ENCODE measurements at regions not wholly inside any gene's neighbourhood (a gene's known extent, or its start where the extent isn't known, plus 50 kb on each side); places are given as distances from the start of the nearest gene placed in this dataset.
A peak's percentile ranks its signal among the peaks of the same experiment; 100 is the strongest.

DNA sequence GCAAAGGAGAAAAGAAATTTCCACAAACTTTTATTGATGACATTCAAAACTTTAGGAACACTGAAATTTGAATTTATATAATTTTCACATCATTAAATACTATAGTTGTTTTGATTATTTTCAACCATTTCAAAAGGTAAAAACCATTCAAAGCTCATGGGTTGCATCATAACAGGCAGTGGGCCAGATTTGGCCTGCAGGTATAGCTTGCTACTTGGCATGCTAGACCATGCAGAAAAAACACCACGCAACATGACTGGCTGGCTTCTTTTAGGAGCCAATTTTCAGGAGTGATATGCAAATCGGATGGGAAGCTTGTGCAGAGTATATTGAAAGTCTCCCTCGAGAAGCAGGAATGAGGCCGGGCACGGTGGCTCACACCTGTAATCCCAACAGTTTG, 144.8 kb downstream of the GLUL start:
- TF ChIP-seq Cebpa-rat (IDR thresholded peaks at IDR 0.05), result no peak
- peaks cover 0 to 9% (median 0%) of the 10 kb centered on the region in 10 experiments; a peak in 2 of 20 replicates for H3K4me1 ChIP-seq
- H3K27ac ChIP-seq, result no peak overlapping the region
- no peaks in the 10 kb centered on the region for H3K9me3 ChIP-seq (replicated peaks in 1 of 11)
- no peak overlapping the region for H3K4me2 ChIP-seq
- no peaks in the 10 kb centered on the region for H4K20me1 ChIP-seq
- H3K9ac ChIP-seq, result no peak overlapping the region
- H3K4me3 ChIP-seq, result no peak overlapping the region
- H3K36me3 ChIP-seq, result no peaks in the 10 kb centered on the region
- no peaks in the 10 kb centered on the region for H3K27me3 ChIP-seq

DNA sequence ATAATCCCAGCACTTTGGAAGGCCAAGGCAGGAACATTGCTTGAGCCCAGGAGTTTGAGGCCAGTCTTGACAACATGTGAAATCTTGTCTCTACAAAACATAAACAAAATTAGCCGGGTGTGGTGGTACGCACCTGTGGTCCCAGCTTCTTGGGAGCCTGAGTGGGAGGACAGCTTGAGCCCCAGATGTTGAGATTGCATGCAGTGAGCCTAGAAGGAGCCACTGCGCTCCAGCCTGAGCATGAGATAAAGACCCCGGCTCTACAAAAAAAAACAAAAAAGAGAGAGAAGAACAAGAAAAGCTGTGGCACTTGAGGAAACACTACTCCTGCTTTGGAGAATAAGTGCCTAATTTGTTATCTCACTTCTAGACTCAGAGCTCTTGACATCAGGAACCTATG, 146.6 kb downstream of the GLUL start:
- H3K36me3 ChIP-seq, result no peaks in the 10 kb centered on the region
- no peak overlapping the region for H3K27ac ChIP-seq
- no peaks in the 10 kb centered on the region for H4K20me1 ChIP-seq
- H3K4me2 ChIP-seq, result no peak overlapping the region; a peak in 1 of 22 replicates
- no peak overlapping the region for H3K9ac ChIP-seq
- no peak for TF ChIP-seq Cebpa-rat (IDR thresholded peaks at IDR 0.05)
- H3K9me3 ChIP-seq (replicated peaks in 1 of 11), result no peaks in the 10 kb centered on the region
- no peaks in the 10 kb centered on the region for H3K27me3 ChIP-seq
- H3K4me1 ChIP-seq, result peaks cover 0 to 9% (median 0%) of the 10 kb centered on the region in 10 experiments; a peak in 2 of 20 replicates
- no peak overlapping the region for H3K4me3 ChIP-seq

DNA sequence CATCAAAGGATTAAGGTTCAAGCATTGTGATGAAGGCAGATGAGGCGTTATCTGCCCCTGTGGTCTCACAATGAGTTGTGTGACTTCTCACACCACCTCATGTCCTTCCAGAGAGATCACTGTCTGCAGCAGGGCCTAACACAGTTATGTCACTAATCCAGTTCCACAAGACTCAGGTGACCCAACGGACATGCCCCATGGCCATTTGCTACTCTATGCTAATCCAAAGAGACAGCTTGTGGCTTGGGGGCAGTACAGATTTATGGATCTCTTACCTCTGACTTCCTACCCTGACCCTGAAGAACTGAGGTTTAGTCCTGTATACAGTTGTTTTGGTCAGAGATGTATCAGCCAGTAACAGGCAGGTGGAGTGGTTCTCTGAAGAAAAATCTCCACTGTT, 147.1 kb downstream of the GLUL start:
- no peak overlapping the region for H3K4me3 ChIP-seq
- H3K9ac ChIP-seq, result no peak overlapping the region
- peaks cover 0 to 9% (median 0%) of the 10 kb centered on the region in 10 experiments; a peak in 2 of 20 replicates for H3K4me1 ChIP-seq
- no peaks in the 10 kb centered on the region for H3K9me3 ChIP-seq (replicated peaks in 1 of 11)
- no peak overlapping the region for H3K4me2 ChIP-seq
- H3K36me3 ChIP-seq, result no peaks in the 10 kb centered on the region
- no peak for TF ChIP-seq Cebpa-rat (IDR thresholded peaks at IDR 0.05)
- H3K27ac ChIP-seq, result no peak overlapping the region
- H3K27me3 ChIP-seq, result no peaks in the 10 kb centered on the region
- H4K20me1 ChIP-seq, result no peaks in the 10 kb centered on the region

DNA sequence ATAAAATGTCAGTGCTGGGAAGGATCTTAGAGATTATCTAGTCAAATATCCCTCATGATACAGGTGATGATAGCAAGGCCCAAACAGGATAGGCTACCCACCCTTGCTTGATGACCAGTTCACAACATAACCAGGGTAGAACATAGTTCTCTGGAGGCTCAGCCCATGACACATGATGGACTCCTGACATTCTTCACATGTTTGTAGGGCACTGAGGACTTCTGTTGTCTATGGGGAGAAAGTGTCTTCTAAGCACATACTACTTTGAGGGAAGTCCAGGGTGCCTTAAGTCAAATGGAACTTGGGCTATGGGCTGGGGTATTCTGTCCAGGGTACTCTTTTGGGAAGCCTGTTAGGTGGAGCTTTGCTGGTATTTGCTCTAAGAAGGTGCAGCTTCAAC, 148.9 kb downstream of the GLUL start:
- Histone ChIP-seq H4K20me1 (no peaks in the 10 kb centered on the region), H3K4me1 (peaks cover 0 to 9% (median 0%) of the 10 kb centered on the region in 10 experiments; a peak in 2 of 20 replicates), H3K27me3 (no peaks in the 10 kb centered on the region), H3K4me2 (no peak overlapping the region), H3K9me3 (replicated peaks in 1 of 11) (no peaks in the 10 kb centered on the region), H3K4me3 (no peak overlapping the region), H3K9ac (no peak overlapping the region), H3K27ac (no peak overlapping the region), H3K36me3 (no peaks in the 10 kb centered on the region)
- no peak for TF ChIP-seq Cebpa-rat (IDR thresholded peaks at IDR 0.05)

DNA sequence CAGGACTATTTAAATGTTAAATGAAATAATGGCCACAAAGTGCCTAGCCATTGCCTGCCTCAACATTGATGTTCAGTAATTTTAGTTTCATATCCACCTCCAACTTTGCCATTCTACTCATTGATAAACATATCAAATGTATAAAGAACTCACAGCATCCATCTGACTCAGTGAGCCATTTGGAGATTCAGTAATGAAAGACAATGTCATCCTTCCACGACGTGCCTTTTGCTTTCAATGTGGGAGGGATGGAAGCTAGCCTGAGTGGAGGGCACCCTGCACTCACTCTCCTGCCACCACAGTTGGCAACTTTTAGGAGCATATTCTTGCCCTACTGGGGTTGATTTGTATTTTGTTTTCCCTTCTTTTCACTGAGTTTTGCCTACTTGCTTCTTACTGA, 151.5 kb downstream of the GLUL start:
- Histone ChIP-seq H3K36me3 (no peaks in the 10 kb centered on the region), H3K4me3 (no peak overlapping the region), H3K9me3 (replicated peaks in 1 of 11) (no peaks in the 10 kb centered on the region), H3K27me3 (no peaks in the 10 kb centered on the region), H3K9ac (no peak overlapping the region), H3K27ac (no peak overlapping the region), H3K4me1 (peaks cover 0 to 12% (median 1%) of the 10 kb centered on the region in 10 experiments; a peak in 5 of 20 replicates), H4K20me1 (no peaks in the 10 kb centered on the region), H3K4me2 (no peak overlapping the region)
- TF ChIP-seq Cebpa-rat (IDR thresholded peaks at IDR 0.05), result no peak

DNA sequence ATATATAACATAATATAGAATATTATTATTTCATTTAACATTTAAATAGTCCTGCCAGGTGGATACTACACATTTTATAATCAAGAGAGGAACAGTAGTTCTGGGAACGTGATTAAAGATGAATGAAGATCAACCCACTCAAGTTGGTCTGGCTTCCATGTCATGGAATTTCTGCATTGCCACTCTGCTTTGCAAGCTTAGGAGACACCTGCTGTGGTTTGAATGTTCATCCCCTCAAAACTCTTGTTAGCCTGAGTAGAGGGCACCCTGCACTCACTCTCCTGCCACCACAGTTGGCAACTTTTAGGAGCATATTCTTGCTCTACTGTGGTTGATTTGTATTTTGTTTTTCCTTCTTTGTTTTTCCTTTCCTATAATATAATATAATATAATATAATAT, 153.2 kb downstream of the GLUL start:
- TF ChIP-seq Cebpa-rat (IDR thresholded peaks at IDR 0.05), result no peak
- Histone ChIP-seq H3K27me3 (no peaks in the 10 kb centered on the region), H3K36me3 (no peaks in the 10 kb centered on the region), H3K27ac (no peak overlapping the region), H3K4me3 (no peak overlapping the region), H3K9me3 (replicated peaks in 1 of 11) (no peaks in the 10 kb centered on the region), H3K9ac (no peak overlapping the region), H4K20me1 (no peaks in the 10 kb centered on the region), H3K4me1 (peaks cover 0 to 12% (median 1%) of the 10 kb centered on the region in 10 experiments; a peak in 5 of 20 replicates), H3K4me2 (no peak overlapping the region)

DNA sequence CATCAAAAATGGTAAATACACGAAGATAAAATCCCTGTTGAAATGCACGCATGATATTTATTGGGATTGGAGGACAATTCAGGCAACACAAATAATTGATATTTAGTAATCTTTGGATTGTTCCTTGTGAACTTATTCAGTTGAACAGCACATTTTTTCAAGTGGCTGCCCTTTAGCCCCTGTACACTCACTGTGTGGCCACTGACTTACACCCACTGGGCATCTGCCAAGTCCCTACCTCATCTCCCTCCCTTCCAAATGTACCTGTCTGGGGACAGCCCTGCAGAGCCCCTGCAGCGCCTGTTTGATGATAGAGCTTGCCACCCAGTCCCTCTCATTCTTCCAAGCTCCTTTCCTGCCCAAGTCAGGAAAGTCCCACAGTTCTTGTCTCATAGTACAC, 154.3 kb downstream of the GLUL start:
- TF ChIP-seq Cebpa-rat (IDR thresholded peaks at IDR 0.05), result no peak
- no peak overlapping the region for H3K9ac ChIP-seq

DNA sequence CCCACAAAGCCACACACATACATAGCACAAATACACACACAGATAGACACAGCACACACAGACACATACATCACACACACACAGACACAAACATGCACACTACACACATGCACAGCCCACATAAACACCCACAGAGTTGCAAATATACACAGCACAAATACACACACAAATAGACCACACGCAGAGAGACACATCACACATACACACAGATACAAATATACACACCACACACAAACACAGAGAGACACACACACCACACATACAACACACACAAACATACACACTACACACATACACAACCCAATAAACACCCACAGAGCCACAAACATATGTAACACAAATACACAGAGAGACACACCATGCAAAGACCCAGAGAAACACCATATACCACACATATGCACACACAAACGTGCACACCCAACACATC, 154.9 kb downstream of the GLUL start:
- H4K20me1 ChIP-seq, result no peaks in the 10 kb centered on the region
- H3K4me2 ChIP-seq, result peak overlapping the region in 1 of 11 experiments; percentile 33; a peak in 2 of 22 replicates
- no peak overlapping the region for H3K4me3 ChIP-seq
- peaks cover 0 to 12% (median 1%) of the 10 kb centered on the region in 10 experiments; a peak in 5 of 20 replicates for H3K4me1 ChIP-seq
- no peaks in the 10 kb centered on the region for H3K9me3 ChIP-seq (replicated peaks in 1 of 11)
- H3K27ac ChIP-seq, result no peak overlapping the region
- H3K9ac ChIP-seq, result no peak overlapping the region
- no peaks in the 10 kb centered on the region for H3K27me3 ChIP-seq
- H3K36me3 ChIP-seq, result no peaks in the 10 kb centered on the region
- no peak for TF ChIP-seq Cebpa-rat (IDR thresholded peaks at IDR 0.05)

More for the DNA sequence above, 154.3 kb downstream of the GLUL start:
- Histone ChIP-seq H3K4me3 (no peak overlapping the region), H3K36me3 (no peaks in the 10 kb centered on the region), H3K9me3 (replicated peaks in 1 of 11) (no peaks in the 10 kb centered on the region), H3K27me3 (no peaks in the 10 kb centered on the region), H3K4me2 (no peak overlapping the region), H3K27ac (no peak overlapping the region), H3K4me1 (peaks cover 0 to 12% (median 1%) of the 10 kb centered on the region in 10 experiments; a peak in 5 of 20 replicates), H4K20me1 (no peaks in the 10 kb centered on the region)

DNA sequence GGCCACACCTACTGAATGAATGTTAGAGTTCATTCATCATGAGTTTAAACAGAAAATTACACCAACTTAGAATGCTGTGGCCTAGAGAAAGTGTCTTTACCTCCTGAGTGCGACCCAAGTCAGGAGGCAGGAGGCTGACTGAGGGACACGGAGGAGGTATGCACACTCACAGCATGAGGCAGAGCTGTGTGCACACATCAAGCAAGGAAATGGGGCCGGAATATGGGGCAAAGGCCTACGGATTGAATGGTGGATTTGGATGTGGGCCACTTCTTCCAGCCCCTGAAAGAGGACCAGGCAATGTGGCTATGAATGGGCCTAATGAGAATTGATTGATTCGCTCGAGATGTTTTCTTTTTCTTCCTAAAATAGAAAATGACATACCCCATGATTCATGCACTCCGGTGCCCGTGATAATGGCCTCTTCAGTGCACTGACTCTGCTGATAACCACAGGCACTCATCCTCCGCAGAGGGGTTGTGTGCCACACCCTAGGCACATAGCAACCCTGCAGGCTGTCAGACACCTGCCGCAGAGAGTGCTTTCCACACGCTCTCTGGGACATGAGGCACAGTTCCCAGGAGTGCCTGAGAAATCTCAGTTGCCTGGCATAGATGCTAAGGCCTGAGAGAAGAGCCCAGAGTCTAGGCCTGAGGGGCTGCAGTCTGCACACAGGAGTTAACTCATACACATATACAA, 155.5 kb downstream of the GLUL start:
- Histone ChIP-seq H3K27ac (no peak overlapping the region), H3K27me3 (no peaks in the 10 kb centered on the region), H3K9ac (no peak overlapping the region), H3K9me3 (replicated peaks in 1 of 11) (no peaks in the 10 kb centered on the region), H3K36me3 (no peaks in the 10 kb centered on the region), H3K4me1 (peaks cover 0 to 12% (median 1%) of the 10 kb centered on the region in 10 experiments; a peak in 5 of 20 replicates), H3K4me2 (peak overlapping the region in 3 of 11 experiments; percentile 27 to 44 (median 33); a peak in 6 of 22 replicates), H4K20me1 (no peaks in the 10 kb centered on the region), H3K4me3 (no peak overlapping the region)
- no peak for TF ChIP-seq Cebpa-rat (IDR thresholded peaks at IDR 0.05)

DNA sequence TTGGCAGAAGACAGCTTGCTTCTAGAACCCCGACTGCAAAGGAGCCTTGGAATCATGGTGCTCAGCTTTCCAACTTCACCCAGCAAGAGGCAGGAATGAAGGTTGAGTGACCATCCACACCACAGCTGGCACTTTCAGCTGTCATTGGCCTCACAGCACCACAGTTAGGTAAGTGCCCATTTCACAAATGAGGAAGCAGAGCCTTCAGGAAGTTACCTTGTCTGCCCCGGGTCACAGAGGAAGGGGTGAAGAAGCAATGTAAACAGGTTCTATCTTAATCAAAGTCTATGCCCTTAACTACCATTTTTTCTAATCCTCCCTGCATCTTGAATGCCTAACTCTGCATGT, 156.0 kb downstream of the GLUL start:
- Histone ChIP-seq H4K20me1 (no peaks in the 10 kb centered on the region), H3K9ac (no peak overlapping the region), H3K4me1 (peaks cover 0 to 12% (median 1%) of the 10 kb centered on the region in 10 experiments; a peak in 5 of 20 replicates), H3K27ac (no peak overlapping the region), H3K4me3 (no peak overlapping the region), H3K9me3 (replicated peaks in 1 of 11) (no peaks in the 10 kb centered on the region), H3K4me2 (peak overlapping the region in 2 of 11 experiments; percentile 33 to 44; a peak in 2 of 22 replicates), H3K27me3 (no peaks in the 10 kb centered on the region), H3K36me3 (no peaks in the 10 kb centered on the region)
- no peak for TF ChIP-seq Cebpa-rat (IDR thresholded peaks at IDR 0.05)

Data from BLaER1 treated with 17β-estradiol and CSF1 and Interleukin-3, amounts not matched to agents 10 nM and 100 nM (cell line).